GM18499 (cell line): ENCODE measurements at regions not wholly inside any gene's neighbourhood (a gene's known extent, or its start where the extent isn't known, plus 50 kb on each side); places are given as distances from the start of the nearest gene placed in this dataset.

ENCODE experiments used
- ATAC-seq: cut with Tn5 transposase; IDR thresholded peaks from one replicate; pipeline ENCODE4 v1.9.1; 2021; ENCODE audit warnings: moderate number of reproducible peaks; ENCODE audit not compliant: insufficient read depth, unreplicated experiment

DNA sequence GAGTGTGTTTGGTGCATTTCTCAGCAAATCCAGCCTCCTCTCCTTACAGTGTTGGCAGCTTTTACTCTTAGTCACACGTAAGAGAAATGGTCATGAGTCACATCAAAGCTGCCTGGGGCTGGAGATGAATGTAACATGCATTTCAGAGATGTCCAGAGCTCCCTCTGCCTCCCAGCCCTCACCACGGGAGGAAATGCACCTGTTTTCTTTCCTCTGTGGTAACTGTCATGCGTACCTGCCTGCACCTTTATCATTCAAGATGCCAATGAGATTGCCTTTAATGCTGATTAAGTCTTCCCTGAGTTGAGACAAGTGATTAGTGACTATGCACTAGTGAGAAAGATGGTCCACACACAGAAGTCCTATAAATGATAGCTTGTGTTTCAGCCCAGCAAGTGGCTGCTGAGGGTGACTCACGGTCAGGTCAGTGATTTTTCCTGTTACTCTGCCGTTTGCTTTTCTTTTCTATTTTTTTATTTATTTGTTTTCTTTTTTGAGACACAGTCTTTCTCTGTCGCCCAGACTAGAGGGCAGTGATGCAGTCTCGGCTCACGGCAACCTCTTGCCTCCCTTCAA, 277.3 kb upstream of the FMN2 start:
- ATAC-seq = no peak

- ATAC-seq = no peak
Measured at GRCh38 chr1:239815074-239815473, 276.6 kb upstream of the FMN2 start.

GRCh38 chr1:239816081-239816782, 275.5 kb upstream of the FMN2 start:
- ATAC-seq = no peak

GRCh38 chr1:239817276-239817675, 274.4 kb upstream of the FMN2 start:
- ATAC-seq = no peak

DNA sequence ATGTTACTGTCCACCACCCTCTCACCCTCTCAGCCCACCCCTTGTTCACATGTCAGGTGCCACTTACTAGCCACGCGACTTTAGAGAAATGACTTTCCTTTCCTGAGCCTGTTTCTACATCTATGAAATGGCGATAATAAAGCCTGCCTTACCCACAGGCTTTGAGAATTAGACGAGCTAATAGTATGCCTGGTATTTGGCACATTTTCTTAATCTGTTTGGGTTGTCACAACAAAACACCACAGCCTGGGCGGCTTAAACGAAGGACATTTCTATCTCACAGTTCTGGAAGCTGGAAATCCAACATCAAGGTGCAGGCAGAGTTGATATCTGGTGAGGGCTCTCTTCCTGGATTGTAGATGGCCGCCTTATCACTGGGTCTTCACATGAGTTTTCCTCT, 273.9 kb upstream of the FMN2 start:
- ATAC-seq = no peak

DNA sequence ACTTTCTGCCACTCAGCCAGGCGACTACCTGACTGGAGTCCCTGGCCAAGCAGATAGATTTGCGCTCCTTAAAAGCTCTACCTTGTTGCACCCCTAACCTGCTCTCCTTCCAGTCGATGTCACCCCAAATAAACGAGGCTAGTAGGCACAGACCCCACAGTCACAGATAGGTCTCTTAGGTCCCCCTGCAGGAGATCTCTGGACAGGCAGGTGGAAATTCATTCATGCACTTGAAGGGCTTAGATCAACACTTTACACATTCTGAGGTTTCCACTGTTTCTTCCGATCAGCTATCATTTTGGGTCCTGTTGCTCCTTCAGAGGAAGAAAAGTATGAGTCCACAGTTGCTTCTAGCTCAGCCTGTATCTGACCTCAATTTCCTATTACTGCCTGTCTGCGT, 272.6 kb upstream of the FMN2 start:
- no peak for ATAC-seq

GRCh38 chr1:239819756-239820250, 271.9 kb upstream of the FMN2 start:
- ATAC-seq = no peak

- no peak for ATAC-seq
Measured at GRCh38 chr1:239823852-239824251, 267.8 kb upstream of the FMN2 start.

GRCh38 chr1:239826211-239826610, 265.5 kb upstream of the FMN2 start:
- no peak for ATAC-seq

DNA sequence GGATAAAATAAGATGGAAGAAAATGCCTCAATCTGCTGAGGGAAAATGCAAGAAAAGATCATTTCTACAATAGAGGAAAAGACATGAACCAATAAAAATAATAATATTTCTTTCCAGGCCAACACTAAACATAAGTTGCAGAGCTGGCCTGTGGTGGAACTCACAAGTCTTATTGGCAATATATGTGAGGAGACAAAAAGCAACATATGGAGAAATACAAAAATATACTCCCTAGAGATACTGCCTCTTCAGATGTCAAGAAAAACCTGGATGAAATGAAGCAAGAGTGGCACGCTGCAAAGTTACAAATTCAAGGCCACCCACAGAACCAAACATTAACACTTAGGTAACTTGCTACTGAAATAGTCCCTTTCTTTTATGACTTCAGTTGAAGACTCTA, 264.9 kb upstream of the FMN2 start:
- ATAC-seq = no peak

DNA sequence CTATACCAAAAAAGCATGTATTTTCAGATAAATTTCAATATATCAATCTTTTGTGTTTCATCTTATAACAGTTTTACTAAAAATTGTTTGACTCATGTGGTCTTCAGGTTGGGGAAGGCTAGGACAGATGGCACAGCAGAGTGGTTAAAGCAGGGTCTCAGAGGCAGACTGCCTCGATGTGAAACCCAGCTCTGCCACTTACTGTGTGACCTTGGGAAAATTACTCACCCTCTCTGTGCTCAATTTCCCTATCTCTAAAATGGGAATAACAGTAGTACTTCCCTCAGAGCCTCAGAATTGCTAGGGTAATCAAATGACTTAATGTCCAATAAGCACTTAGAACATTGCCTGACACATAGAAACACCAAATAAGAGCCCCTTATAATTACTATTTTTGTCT, 262.1 kb upstream of the FMN2 start:
- ATAC-seq = no peak

DNA sequence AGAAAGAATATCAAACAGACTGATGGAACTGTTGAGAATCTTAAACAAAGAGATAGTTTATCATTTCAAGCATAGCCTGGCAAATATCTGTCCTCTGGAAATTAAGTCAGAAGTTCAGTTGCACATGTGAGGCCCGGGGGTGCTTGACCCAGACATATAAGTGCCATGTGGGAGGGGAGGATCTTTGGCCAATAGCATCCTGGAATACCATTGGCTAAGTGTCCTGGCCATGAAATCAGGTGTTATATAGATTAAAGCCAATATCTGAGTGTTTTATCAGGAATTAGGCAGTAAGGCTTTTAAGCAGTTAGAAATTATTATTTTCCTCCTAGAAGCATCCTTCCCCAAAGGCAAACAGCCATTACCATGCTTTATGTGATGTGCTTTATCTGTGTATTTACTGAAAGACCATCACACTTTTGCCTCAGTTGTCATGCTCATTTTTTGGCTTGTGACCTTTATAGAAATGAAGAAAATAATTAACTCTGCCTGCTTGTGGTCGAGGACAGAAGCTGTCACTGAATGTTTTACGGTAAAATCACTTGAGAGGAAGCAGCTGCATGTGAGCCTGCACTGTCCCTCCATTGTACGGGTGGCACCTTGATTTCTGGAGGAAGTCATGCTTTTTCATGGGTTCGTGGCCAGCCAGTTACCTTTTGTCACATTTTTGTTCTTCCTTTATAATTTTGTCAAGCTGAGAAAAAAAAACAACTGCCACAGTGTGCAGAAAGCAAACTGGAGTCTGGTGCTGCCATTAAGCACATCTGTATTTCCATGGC, 259.9 kb upstream of the FMN2 start:
- no peak for ATAC-seq

- no peak for ATAC-seq
Measured at GRCh38 chr1:239833723-239834122, 258.0 kb upstream of the FMN2 start.

- no peak for ATAC-seq
Measured at GRCh38 chr1:239835946-239836440, 255.7 kb upstream of the FMN2 start.

DNA sequence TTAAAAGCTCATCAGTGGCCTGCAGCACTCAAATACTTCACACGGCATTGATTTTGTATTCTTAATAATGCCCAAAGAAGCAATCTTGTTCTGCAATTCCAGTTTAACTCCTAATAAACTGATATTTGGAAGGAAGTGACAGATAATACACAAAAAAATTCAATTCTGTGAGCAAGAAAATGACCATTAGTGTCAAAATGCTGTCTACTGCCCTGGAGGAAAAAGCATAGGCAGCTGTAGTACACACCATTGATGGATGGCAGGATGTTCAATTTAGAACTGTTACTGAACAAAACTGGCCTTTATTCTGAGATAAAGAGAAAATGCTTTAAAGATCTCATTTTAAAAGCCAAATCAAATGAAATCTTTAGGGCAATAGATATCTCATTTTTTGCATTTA, 251.3 kb upstream of the FMN2 start:
- no peak for ATAC-seq

DNA sequence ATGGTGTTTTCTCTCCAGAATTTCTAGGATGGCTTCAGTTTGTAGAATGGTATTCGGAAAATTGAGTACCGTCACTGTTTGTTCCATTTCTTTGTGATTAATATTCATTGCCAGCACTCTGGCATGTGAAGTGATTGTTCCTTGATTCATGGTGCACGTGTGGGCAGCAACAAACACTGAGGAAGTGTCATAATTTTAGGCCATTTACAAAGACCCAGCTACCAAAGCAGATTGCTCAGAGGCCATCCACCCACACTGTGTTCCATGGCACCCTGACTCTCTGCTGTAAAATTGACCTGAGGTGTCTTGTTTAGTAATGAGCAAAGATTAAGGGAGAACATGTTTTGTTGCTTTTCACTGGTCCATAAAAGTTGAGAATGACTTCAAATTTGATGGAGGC, 250.9 kb upstream of the FMN2 start:
- no peak for ATAC-seq

GRCh38 chr1:239841631-239842030, 250.1 kb upstream of the FMN2 start:
- no peak for ATAC-seq

- ATAC-seq = no peak
Measured at GRCh38 chr1:239843541-239843940, 248.1 kb upstream of the FMN2 start.

DNA sequence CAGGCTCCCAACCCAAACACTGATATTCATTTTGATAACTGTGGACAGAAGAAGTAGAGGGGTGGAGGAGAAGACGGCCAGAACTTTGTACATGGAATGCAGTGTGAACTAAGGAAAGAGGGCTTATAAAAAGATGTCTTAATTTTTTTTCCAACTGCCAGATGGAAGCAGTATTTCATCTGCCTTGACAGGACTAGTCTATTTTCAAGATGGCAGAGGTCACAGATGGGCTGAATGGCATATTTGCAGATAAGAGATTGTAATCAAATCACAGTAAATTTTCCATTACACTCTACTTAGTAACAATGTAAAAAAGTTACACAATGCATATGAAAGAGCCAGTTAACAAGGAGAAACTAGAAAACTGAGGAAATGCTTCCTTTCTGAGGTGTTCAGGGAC, 246.8 kb upstream of the FMN2 start:
- no peak for ATAC-seq

DNA sequence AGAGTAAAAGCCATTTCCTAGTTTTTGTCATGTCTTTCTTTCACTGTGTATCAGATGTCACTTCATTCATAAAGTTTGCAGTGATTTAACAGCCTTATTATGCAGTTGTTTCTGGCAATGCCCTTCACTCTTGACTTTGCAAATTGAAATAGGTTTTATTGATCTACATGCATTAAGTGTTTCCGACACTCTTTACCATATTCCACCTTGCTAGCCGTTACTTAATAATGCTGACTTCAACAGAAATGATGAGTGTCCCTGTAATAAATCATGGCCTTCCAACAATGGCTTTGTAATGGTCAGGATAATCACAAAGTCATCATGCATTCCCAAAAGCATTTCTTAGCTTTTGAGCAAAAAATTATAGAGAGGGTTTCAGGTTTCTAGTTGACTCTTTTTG, 236.8 kb upstream of the FMN2 start:
- no peak for ATAC-seq

GRCh38 chr1:239856067-239856466, 235.6 kb upstream of the FMN2 start:
- ATAC-seq = no peak
